GM23248 (cell line): ENCODE measurements at regions not wholly inside any gene's neighbourhood (a gene's known extent, or its start where the extent isn't known, plus 50 kb on each side); places are given as distances from the start of the nearest gene placed in this dataset.

Source experiments
- DNase-seq: peaks from one replicate; pipeline ENCODE4 v3.0.0-alpha.2; 2015
- H2AFZ ChIP-seq: fragments of 200-600 bp; sonication (generic); 2 replicates; pipeline ENCODE4 v1.6.1; 2016; ENCODE audit warnings: antibody characterized with exemption
- H3F3A ChIP-seq: fragments of 200-600 bp; sonication (generic); 2 replicates; pipeline ENCODE4 v1.6.1; 2016; ENCODE audit warnings: mild to moderate bottlenecking, antibody characterized with exemption, mixed run types; ENCODE audit not compliant: insufficient read depth
- H3K27ac ChIP-seq: fragments of 200-600 bp; sonication (generic); 2 replicates; pipeline ENCODE4 v1.5.1; 2016; ENCODE audit warnings: mild to moderate bottlenecking
- H3K27me3 ChIP-seq: fragments of 200-600 bp; sonication (generic); replicated peaks from 2 replicates; pipeline ENCODE4 v1.6.1; 2016; ENCODE audit warnings: mild to moderate bottlenecking; ENCODE audit not compliant: insufficient read depth
- H3K36me3 ChIP-seq: fragments of 200-600 bp; sonication (generic); 2 replicates; pipeline ENCODE4 v1.6.1; 2016; ENCODE audit warnings: low read depth, mild to moderate bottlenecking
- H3K4me1 ChIP-seq: fragments of 200-600 bp; sonication (generic); 2 replicates; pipeline ENCODE4 v1.6.1; 2016; ENCODE audit warnings: mild to moderate bottlenecking; ENCODE audit not compliant: insufficient read depth
- H3K4me2 ChIP-seq: fragments of 200-600 bp; sonication (generic); one replicate; pipeline ENCODE4 v1.6.1; 2016; ENCODE audit warnings: mild to moderate bottlenecking; ENCODE audit not compliant: unreplicated experiment
- H3K4me3 ChIP-seq: fragments of 200-600 bp; sonication (generic); 2 replicates; pipeline ENCODE4 v1.5.1; 2016; ENCODE audit warnings: mild to moderate bottlenecking
- H3K79me2 ChIP-seq: fragments of 200-600 bp; sonication (generic); 2 replicates; pipeline ENCODE4 v1.6.1; 2016; ENCODE audit warnings: mild to moderate bottlenecking; ENCODE audit not compliant: insufficient read depth
- H3K9ac ChIP-seq: fragments of 200-600 bp; sonication (generic); 2 replicates; pipeline ENCODE4 v1.6.1; 2016; ENCODE audit warnings: mild to moderate bottlenecking
- H3K9me2 ChIP-seq: fragments of 200-600 bp; sonication (generic); 2 replicates; pipeline ENCODE4 v1.6.1; 2016; ENCODE audit warnings: mixed run types, mild to moderate bottlenecking, moderate library complexity; ENCODE audit not compliant: insufficient read depth
- H3K9me3 ChIP-seq: fragments of 200-600 bp; sonication (generic); one replicate; pipeline ENCODE4 v1.6.1; 2017; ENCODE audit warnings: low read depth
- H4K20me1 ChIP-seq: fragments of 200-600 bp; sonication (generic); 2 replicates; pipeline ENCODE4 v1.6.0; 2016; ENCODE audit not compliant: insufficient read depth
- EZH2 ChIP-seq: fragments of 200-600 bp; sonication (generic); IDR thresholded peaks from 2 replicates; pipeline ENCODE4 v1.6.1; 2018; ENCODE audit warnings: antibody characterized with exemption, mild to moderate bottlenecking; ENCODE audit not compliant: insufficient read depth, poor library complexity, severe bottlenecking
- EZH2phosphoT487 ChIP-seq: fragments of 200-600 bp; sonication (generic); IDR thresholded peaks from 2 replicates; pipeline ENCODE4 v1.6.1; 2018; ENCODE audit warnings: antibody characterized with exemption, moderate library complexity, mild to moderate bottlenecking, low read depth; ENCODE audit not compliant: insufficient read depth
- WGBS, 2 experiments: methylation state at CpG; one replicate each; pipeline ENCODE4 v1.1.6; 2015 to 2017; ENCODE audit warnings: low lambda C conversion rate in 2 of 2, low coverage in 1 of 2; ENCODE audit errors: missing lambda C conversion rate in 2 of 2; 5-methylcytosine and 5-hydroxymethylcytosine counted together
- in situ Hi-C: fragments of 300-500 bp; cut with MboI; formaldehyde crosslinking; loops from 2 replicates; pipeline ENCODE4 v1.15.0; 2020

DNA sequence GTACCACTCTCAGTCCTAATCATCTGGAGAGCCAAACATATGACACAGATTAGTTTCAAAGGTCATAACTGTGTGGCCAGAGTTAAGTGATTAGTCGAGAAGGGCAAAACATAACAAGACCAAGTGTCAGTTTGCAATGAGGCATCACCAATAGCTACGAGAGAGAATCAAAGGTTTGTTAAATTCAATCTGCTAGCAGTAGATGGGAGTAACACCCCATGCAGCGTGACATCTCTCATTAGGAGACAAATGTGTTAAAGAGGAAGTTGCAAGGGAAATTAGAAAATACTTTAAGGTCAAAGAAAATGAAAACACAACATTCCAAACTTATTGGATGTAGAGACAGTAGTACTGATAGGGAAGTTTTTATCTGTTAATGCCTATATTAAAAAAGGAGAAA is 135.7 kb upstream of the SYT10 start:
- H3F3A ChIP-seq = no peaks in the 10 kb centered on the region
- no peaks in the 10 kb centered on the region for H3K9me3 ChIP-seq
- H3K9me2 ChIP-seq = no peaks in the 10 kb centered on the region
- no peak overlapping the region for H3K4me2 ChIP-seq
- H4K20me1 ChIP-seq = no peaks in the 10 kb centered on the region; the same call in 1 of the 2 replicates
- WGBS, 2 experiments = 4 to 7% methylated on average over 3 of the region's 3 CpGs
- H3K36me3 ChIP-seq = no peaks in the 10 kb centered on the region
- in situ Hi-C loops = no loop called here
- TF ChIP-seq EZH2 (no peak), EZH2phosphoT487 (no peak)
- H3K27ac ChIP-seq = no peak overlapping the region
- H3K79me2 ChIP-seq = no peaks in the 10 kb centered on the region
- no peak overlapping the region for H3K4me3 ChIP-seq
- H3K4me1 ChIP-seq = no peaks in the 10 kb centered on the region
- DNase-seq = no peak
- no peak overlapping the region for H3K9ac ChIP-seq
- no peak overlapping the region for H2AFZ ChIP-seq
- no peaks in the 10 kb centered on the region for H3K27me3 ChIP-seq

DNA sequence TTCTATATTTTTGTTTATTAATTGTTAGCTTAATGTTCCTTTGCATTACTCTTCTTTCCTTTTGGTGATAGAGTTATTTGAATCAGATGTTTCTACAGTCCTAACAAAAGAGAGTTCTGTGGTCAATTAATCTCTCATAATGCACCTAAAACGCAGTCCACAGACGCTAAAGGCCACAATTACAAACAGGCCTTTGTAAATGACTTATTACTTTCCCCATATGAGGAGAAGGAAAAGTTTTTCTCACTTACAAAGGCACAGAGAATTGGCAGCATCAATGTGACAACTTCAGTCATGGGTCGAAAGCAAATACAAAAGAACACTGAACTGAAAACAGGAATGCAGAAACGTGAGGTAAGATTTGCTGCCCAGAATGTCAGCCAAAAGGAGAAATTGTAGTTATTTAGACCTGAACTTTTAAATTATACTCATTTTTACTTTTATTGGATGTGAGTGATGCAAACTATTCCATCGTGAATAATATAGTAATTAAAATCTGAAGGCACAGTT is 142.0 kb upstream of the SYT10 start:
- TF ChIP-seq EZH2 = no peak
- no peak for TF ChIP-seq EZH2phosphoT487
- no peak overlapping the region for H3K4me3 ChIP-seq
- no peak overlapping the region for H3K9ac ChIP-seq
- H3K27ac ChIP-seq = no peak overlapping the region
- in situ Hi-C loops = no loop called here
- 1 to 2% methylated on average over 5 of the region's 5 CpGs for WGBS, 2 experiments
- no peaks in the 10 kb centered on the region for H3K36me3 ChIP-seq
- DNase-seq = no peak
- no peaks in the 10 kb centered on the region for H3F3A ChIP-seq
- H3K27me3 ChIP-seq = no peaks in the 10 kb centered on the region
- no peaks in the 10 kb centered on the region for H3K4me1 ChIP-seq
- no peaks in the 10 kb centered on the region for H3K9me3 ChIP-seq
- no peaks in the 10 kb centered on the region for H3K79me2 ChIP-seq
- H2AFZ ChIP-seq = no peak overlapping the region
- H3K4me2 ChIP-seq = no peak overlapping the region
- H4K20me1 ChIP-seq = no peaks in the 10 kb centered on the region; the same call in 1 of the 2 replicates
- no peaks in the 10 kb centered on the region for H3K9me2 ChIP-seq

DNA sequence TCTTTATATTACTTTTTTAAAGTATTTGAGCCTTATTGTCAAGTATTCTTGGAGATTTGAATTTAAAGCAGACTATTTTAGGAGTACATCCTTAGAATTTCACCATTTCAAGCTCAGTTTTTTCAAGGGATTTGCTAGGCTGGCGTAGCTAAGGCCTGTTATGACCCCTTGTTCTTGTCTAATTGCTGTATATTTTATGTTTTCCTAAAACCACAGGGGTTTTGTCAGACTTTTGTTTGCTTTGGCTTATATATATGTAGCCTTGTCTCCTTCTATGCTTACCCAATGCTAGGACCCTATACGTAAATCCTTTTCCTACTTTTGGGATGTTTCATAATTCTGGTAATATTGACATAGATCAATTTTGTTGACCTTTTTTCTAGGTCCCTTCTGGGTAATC is 147.0 kb upstream of the SYT10 start:
- Histone ChIP-seq H3K9ac (no peak overlapping the region), H3K4me2 (no peak overlapping the region), H3K4me1 (no peaks in the 10 kb centered on the region), H3K79me2 (no peaks in the 10 kb centered on the region), H3K9me2 (no peaks in the 10 kb centered on the region), H3F3A (no peaks in the 10 kb centered on the region), H3K9me3 (no peaks in the 10 kb centered on the region), H3K27ac (no peak overlapping the region), H2AFZ (no peak overlapping the region), H3K4me3 (no peak overlapping the region), H4K20me1 (no peaks in the 10 kb centered on the region), H3K36me3 (no peaks in the 10 kb centered on the region), H3K27me3 (no peaks in the 10 kb centered on the region)
- no peak for DNase-seq
- TF ChIP-seq EZH2 (no peak), EZH2phosphoT487 (no peak)
- WGBS, 2 experiments = 12 to 16% methylated on average over 2 of the region's 2 CpGs
- in situ Hi-C loops = no loop called here

DNA sequence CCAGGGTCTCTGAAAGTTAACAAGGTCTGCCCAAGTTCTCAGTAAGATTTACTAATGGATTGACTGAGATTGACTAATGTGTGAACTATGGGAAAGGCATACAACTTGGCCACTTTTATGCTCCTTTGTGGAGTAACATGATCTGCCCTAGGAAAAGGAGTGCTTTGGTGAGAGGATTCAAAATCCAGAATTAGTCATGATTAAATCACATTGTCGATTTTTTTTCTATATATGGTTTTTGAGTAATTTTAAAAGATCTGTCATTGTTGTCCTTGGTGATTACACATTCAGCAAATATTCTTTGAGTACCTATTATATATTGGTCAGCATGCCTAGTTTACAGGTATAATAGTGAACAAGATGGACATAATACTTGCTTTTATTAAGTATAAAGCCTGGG is 147.7 kb upstream of the SYT10 start:
- Histone ChIP-seq H3K27ac (no peak overlapping the region), H3K4me3 (no peak overlapping the region), H3K27me3 (no peaks in the 10 kb centered on the region), H2AFZ (no peak overlapping the region), H3K9me2 (no peaks in the 10 kb centered on the region), H3K79me2 (no peaks in the 10 kb centered on the region), H3K4me1 (no peaks in the 10 kb centered on the region), H3F3A (no peaks in the 10 kb centered on the region), H3K4me2 (no peak overlapping the region), H3K9me3 (no peaks in the 10 kb centered on the region), H4K20me1 (no peaks in the 10 kb centered on the region), H3K9ac (no peak overlapping the region), H3K36me3 (no peaks in the 10 kb centered on the region)
- no peak for TF ChIP-seq EZH2
- TF ChIP-seq EZH2phosphoT487 = no peak
- DNase-seq = peak; percentile 1
- WGBS, 2 experiments = 12 to 19% methylated on average over 1 of the region's 1 CpG
- in situ Hi-C loops = no loop called here
